Neural progenitor cell (in vitro differentiated cells): ENCODE measurements at regions not wholly inside any gene's neighbourhood (a gene's known extent, or its start where the extent isn't known, plus 50 kb on each side); places are given as distances from the start of the nearest gene placed in this dataset.

Experiments
- DNase-seq: peaks from one replicate; pipeline ENCODE4 v3.0.0-alpha.2; 2016; ENCODE audit warnings: low spot score
- H2AFZ ChIP-seq: fragments of 200-600 bp; sonication (generic); replicated peaks from 2 replicates; pipeline ENCODE4 v1.6.1; 2016; ENCODE audit warnings: antibody characterized with exemption
- H3F3A ChIP-seq: fragments of 200-600 bp; sonication (generic); 2 replicates; pipeline ENCODE4 v1.6.1; 2016; ENCODE audit warnings: antibody characterized with exemption, low read depth
- H3K27ac ChIP-seq: fragments of 200-600 bp; sonication (generic); 2 replicates; pipeline ENCODE4 v1.5.1; 2016; ENCODE audit warnings: mild to moderate bottlenecking
- H3K27me3 ChIP-seq: fragments of 200-600 bp; sonication (generic); 2 replicates; pipeline ENCODE4 v1.6.1; 2016; ENCODE audit warnings: mild to moderate bottlenecking, moderate library complexity
- H3K36me3 ChIP-seq: fragments of 200-600 bp; sonication (generic); 2 replicates; pipeline ENCODE4 v1.5.1; 2016
- H3K4me1 ChIP-seq: fragments of 200-600 bp; sonication (generic); 2 replicates; pipeline ENCODE4 v1.6.1; 2016; ENCODE audit warnings: mixed run types
- H3K4me2 ChIP-seq: fragments of 200-600 bp; sonication (generic); 2 replicates; pipeline ENCODE4 v1.6.1; 2016
- H3K4me3 ChIP-seq: fragments of 200-600 bp; sonication (generic); 2 replicates; pipeline ENCODE4 v1.5.1; 2016
- H3K79me2 ChIP-seq: fragments of 200-600 bp; sonication (generic); 2 replicates; pipeline ENCODE4 v1.6.1; 2016; ENCODE audit warnings: low read depth
- H3K9ac ChIP-seq: fragments of 200-600 bp; sonication (generic); 2 replicates; pipeline ENCODE4 v1.6.1; 2016
- H3K9me3 ChIP-seq: fragments of 200-600 bp; sonication (generic); 2 replicates; pipeline ENCODE4 v1.5.1; 2016; ENCODE audit warnings: low read depth
- H4K20me1 ChIP-seq: fragments of 200-600 bp; sonication (generic); 2 replicates; pipeline ENCODE4 v1.6.1; 2016; ENCODE audit warnings: low read depth
- H3K27ac Mint-ChIP-seq: 3 replicates; pipeline ENCODE4 v1.8.0; 2021; ENCODE audit warnings: mixed read lengths
- H3K27me3 Mint-ChIP-seq: 2 replicates; pipeline ENCODE4 v1.8.0; 2022; ENCODE audit warnings: low read depth, mild to moderate bottlenecking, inconsistent platforms, moderate library complexity, mixed read lengths; ENCODE audit not compliant: insufficient read depth
- H3K36me3 Mint-ChIP-seq: 3 replicates; pipeline ENCODE4 v1.8.0; 2021; ENCODE audit warnings: mixed read lengths
- H3K4me1 Mint-ChIP-seq: 3 replicates; pipeline ENCODE4 v1.8.0; 2021; ENCODE audit warnings: mixed read lengths
- H3K4me3 Mint-ChIP-seq: 3 replicates; pipeline ENCODE4 v1.8.0; 2021; ENCODE audit warnings: mild to moderate bottlenecking, moderate library complexity, mixed read lengths
- H3K9me3 Mint-ChIP-seq: 3 replicates; pipeline ENCODE4 v1.8.0; 2020; ENCODE audit warnings: mixed read lengths
- EZH2 ChIP-seq: fragments of 200-600 bp; sonication (generic); IDR thresholded peaks from 2 replicates; pipeline ENCODE4 v1.6.1; 2017; ENCODE audit warnings: antibody characterized with exemption, mild to moderate bottlenecking, moderate library complexity
- EZH2phosphoT487 ChIP-seq: fragments of 200-600 bp; sonication (generic); IDR thresholded peaks from 2 replicates; pipeline ENCODE4 v1.6.1; 2017; ENCODE audit warnings: antibody characterized with exemption
- TF ChIP-seq, protein P1 (sequence below): fragments of 200-600 bp; sonication (generic); IDR thresholded peaks from 2 replicates; pipeline ENCODE4 v1.5.1; 2017; ENCODE audit warnings: antibody characterized with exemption, mild to moderate bottlenecking

GRCh38 chr4:53744446-53745160 lies 153.3 kb upstream of the LNX1 start:
- H3K79me2 ChIP-seq = no peaks in the 10 kb centered on the region
- no peaks in the 10 kb centered on the region for H3K27me3 Mint-ChIP-seq
- no peaks in the 10 kb centered on the region for H3K27me3 ChIP-seq
- H3K9me3 ChIP-seq = no peaks in the 10 kb centered on the region
- no peaks in the 10 kb centered on the region for H3K36me3 Mint-ChIP-seq
- H3K27ac Mint-ChIP-seq = no peak overlapping the region
- H3K4me1 Mint-ChIP-seq = no peaks in the 10 kb centered on the region
- no peaks in the 10 kb centered on the region for H3K4me1 ChIP-seq
- H3F3A ChIP-seq = no peaks in the 10 kb centered on the region
- no peak overlapping the region for H3K27ac ChIP-seq
- no peak overlapping the region for H2AFZ ChIP-seq
- H3K36me3 ChIP-seq = no peaks in the 10 kb centered on the region
- H3K9ac ChIP-seq = no peak overlapping the region
- TF ChIP-seq EZH2 = no peak
- TF ChIP-seq EZH2phosphoT487 = no peak
- TF ChIP-seq, protein P1, sequence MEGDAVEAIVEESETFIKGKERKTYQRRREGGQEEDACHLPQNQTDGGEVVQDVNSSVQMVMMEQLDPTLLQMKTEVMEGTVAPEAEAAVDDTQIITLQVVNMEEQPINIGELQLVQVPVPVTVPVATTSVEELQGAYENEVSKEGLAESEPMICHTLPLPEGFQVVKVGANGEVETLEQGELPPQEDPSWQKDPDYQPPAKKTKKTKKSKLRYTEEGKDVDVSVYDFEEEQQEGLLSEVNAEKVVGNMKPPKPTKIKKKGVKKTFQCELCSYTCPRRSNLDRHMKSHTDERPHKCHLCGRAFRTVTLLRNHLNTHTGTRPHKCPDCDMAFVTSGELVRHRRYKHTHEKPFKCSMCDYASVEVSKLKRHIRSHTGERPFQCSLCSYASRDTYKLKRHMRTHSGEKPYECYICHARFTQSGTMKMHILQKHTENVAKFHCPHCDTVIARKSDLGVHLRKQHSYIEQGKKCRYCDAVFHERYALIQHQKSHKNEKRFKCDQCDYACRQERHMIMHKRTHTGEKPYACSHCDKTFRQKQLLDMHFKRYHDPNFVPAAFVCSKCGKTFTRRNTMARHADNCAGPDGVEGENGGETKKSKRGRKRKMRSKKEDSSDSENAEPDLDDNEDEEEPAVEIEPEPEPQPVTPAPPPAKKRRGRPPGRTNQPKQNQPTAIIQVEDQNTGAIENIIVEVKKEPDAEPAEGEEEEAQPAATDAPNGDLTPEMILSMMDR = no peak
- H3K4me2 ChIP-seq = no peak overlapping the region
- no peak for DNase-seq
- H4K20me1 ChIP-seq = no peaks in the 10 kb centered on the region
- H3K9me3 Mint-ChIP-seq = no peaks in the 10 kb centered on the region
- H3K4me3 ChIP-seq = no peak overlapping the region
- H3K4me3 Mint-ChIP-seq = no peak overlapping the region

DNA sequence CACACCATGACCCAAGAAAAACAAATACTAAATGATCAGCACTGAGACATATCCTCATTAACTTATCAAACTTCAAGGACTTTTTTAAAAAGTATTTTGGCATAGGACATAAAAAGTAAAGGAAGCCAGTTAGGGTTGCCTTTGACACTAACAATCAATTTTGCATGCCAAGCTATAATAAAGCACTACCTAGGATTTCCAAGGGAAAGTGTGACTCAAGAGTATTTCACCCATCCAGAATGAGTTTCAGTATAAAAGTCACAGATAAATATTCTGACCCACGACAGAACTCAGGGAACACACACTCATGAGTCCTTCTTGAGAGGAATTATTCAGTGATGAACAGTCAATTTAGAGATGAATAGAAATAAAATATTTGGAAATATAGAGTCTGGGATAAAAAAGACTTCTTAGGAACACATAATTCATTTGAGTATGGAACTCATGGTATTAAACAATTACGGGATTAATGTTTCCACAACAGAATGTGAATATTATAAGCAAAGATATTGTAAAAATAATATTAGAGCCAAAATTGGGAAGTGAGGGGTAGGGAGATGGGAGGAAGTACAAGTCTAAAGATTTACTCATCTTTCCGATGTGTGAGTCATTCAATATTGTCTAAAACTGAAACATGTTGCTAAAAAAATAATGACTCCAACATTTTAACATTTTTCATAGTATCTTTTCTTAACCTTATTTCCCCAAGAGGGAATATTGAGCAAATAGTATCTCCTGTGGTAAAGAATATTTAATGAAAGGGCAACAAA lies 143.5 kb upstream of the LNX1 start:
- H3K79me2 ChIP-seq = no peaks in the 10 kb centered on the region
- TF ChIP-seq, protein P1 = no peak
- TF ChIP-seq EZH2 (no peak), EZH2phosphoT487 (no peak)
- no peak overlapping the region for H3K4me3 ChIP-seq
- Mint-ChIP-seq H3K36me3 (no peaks in the 10 kb centered on the region), H3K4me3 (no peak overlapping the region), H3K27me3 (peaks cover 2% of the 10 kb centered on the region), H3K27ac (no peak overlapping the region), H3K9me3 (no peaks in the 10 kb centered on the region), H3K4me1 (no peaks in the 10 kb centered on the region)
- no peaks in the 10 kb centered on the region for H3F3A ChIP-seq
- H3K27ac ChIP-seq = no peak overlapping the region
- no peaks in the 10 kb centered on the region for H3K36me3 ChIP-seq
- H3K4me1 ChIP-seq = no peaks in the 10 kb centered on the region
- no peaks in the 10 kb centered on the region for H3K27me3 ChIP-seq
- no peak overlapping the region for H2AFZ ChIP-seq
- H4K20me1 ChIP-seq = no peaks in the 10 kb centered on the region
- no peaks in the 10 kb centered on the region for H3K9me3 ChIP-seq
- H3K9ac ChIP-seq = no peak overlapping the region
- DNase-seq = no peak
- no peak overlapping the region for H3K4me2 ChIP-seq

DNA sequence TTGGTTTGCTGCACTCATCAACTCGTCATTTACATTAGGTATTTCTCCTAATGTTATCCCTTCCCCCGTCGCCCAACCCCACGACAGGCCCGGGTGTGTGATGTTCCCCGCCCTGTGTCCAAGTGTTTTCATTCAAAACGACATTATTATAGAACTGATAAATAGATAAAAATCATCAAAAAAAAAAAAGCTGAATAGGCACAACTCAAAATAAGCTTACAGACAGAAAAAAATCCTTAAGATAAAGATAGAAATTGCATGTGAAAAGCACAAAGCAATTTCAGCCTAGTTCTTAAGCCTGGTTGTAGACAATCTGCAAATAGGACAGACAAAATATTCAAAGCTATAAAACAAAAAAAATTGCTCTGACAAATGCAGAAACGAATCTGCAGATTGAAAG lies 142.9 kb upstream of the LNX1 start:
- no peak overlapping the region for H3K4me2 ChIP-seq
- H3K4me3 ChIP-seq = no peak overlapping the region
- Mint-ChIP-seq H3K4me1 (no peaks in the 10 kb centered on the region), H3K36me3 (no peaks in the 10 kb centered on the region), H3K27me3 (peaks cover 2% of the 10 kb centered on the region), H3K27ac (no peak overlapping the region), H3K9me3 (no peaks in the 10 kb centered on the region), H3K4me3 (no peak overlapping the region)
- H3K9me3 ChIP-seq = no peaks in the 10 kb centered on the region
- H3K36me3 ChIP-seq = no peaks in the 10 kb centered on the region
- no peaks in the 10 kb centered on the region for H3K27me3 ChIP-seq
- H2AFZ ChIP-seq = no peak overlapping the region
- no peak for TF ChIP-seq EZH2phosphoT487
- TF ChIP-seq, protein P1 = no peak
- H3K9ac ChIP-seq = no peak overlapping the region
- no peaks in the 10 kb centered on the region for H4K20me1 ChIP-seq
- no peaks in the 10 kb centered on the region for H3K4me1 ChIP-seq
- no peaks in the 10 kb centered on the region for H3F3A ChIP-seq
- no peak for DNase-seq
- no peaks in the 10 kb centered on the region for H3K79me2 ChIP-seq
- no peak overlapping the region for H3K27ac ChIP-seq
